Activated CD8-positive, alpha-beta memory T cell treated with anti-CD3 and anti-CD28 coated beads for 48 hours (primary cell): ENCODE measurements at regions not wholly inside any gene's neighbourhood (a gene's known extent, or its start where the extent isn't known, plus 50 kb on each side); places are given as distances from the start of the nearest gene placed in this dataset.
A peak's percentile ranks its signal among the peaks of the same experiment; 100 is the strongest.

ENCODE experiments used
- DNase-seq, 3 experiments: peaks; one replicate each; pipeline ENCODE4 v3.0.0-alpha.2; 2020; ENCODE audit warnings: low read depth in 2 of 3, low spot score in 2 of 3

DNA sequence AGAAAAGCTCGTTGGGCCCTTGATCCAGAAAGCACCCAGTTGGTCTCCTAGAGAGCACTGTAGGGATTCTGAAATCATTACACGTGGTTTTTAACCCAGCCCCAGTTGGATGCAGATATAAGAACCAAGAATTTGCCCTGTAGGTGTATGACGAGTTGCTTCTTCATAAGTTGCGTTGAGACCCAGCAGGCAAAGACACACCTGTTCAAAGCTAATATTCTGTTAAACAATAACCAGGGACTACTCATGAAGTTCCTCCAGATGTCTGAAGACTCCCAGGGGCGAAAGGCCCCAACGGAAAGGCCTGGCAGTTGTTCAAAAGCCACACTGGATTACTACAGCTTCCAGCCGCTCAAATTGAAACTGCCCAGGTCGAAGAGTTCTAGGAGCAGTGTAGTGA is 88.6 kb upstream of the HNRNPU start:
- no peak for DNase-seq

DNA sequence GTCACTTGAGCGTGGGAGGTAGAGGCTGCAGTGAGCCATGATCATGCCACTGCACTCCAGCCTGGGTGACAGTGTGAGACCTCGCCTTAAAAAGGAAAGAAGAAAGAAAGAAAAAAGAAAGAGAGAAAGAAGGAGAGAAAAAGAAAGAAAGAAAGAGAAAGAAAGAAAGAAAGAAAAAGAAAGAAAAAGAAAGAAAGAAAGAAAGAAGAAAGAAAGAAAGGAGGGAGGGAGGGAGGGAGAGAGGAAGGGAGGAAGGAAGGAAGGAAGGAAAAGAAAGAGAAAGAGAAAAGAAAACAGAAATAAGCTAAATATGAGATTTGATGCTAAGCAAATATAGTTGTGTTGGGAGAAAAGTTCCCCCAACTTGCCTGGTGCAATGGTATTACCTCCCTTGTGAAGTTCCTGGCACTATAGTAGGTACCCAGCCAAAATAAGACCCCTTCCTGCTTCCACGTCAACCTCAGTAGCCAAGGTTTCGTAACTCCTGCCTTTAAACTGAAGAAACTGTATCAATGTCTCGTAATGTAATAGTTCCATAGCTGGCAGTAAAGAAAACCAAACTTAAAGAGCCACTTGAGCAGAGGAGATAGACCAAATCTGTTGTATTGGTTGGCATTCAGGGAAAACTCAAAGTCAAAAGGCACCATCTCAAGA is 88.1 kb upstream of the HNRNPU start:
- no peak for DNase-seq

DNA sequence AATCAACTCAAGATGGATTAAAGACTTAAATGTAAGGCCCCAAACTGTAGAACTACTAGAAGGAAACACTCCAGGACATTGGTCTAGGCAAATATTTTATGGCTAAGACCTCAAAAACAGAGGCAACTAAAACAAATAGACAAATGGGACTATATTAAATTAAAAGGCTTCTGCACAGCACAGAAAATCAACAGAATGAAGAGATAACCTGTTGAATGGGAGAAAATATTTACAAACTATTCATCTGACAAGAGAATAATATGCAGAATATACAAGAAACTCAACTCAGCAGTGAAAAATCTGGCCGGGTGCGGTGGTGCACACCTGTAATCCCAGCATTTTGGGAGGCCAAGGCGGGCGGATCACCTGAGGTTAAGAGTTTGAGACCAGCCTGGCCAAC is 84.1 kb upstream of the HNRNPU start:
- no peak for DNase-seq

DNA sequence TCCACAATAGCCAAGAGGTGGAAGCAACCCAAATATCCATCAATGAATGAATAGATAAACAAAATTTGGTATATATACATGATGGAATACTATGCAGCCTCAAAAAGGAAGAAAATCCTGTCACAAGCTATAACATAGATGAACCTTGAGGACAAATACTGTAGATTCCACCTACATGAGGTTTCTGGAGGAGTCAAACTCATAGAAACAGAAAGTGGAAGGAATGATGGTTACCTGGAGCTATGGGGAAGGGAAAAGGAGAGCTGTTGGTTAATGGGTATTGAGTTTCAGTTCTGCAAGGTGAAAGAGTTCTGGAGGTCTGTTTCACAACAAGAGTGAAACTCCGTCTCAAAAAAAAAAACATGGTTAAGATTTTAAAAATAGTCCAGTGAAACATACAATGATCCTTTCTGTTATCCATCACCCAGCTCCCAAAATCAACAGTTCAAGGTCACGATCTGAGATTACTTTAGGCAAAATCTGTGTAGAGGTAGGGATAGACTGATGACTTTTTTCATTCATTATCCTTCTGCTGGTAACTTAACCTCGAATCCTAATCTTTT is 80.8 kb upstream of the HNRNPU start:
- DNase-seq: no peak

- no peak for DNase-seq
Observed at GRCh38 chr1:244941121-244941520, 76.8 kb upstream of the HNRNPU start.

- DNase-seq: no peak
Observed at GRCh38 chr1:244937099-244937498, 72.8 kb upstream of the HNRNPU start.

- no peak for DNase-seq
Observed at GRCh38 chr1:244920911-244921761, 56.8 kb upstream of the HNRNPU start.

DNA sequence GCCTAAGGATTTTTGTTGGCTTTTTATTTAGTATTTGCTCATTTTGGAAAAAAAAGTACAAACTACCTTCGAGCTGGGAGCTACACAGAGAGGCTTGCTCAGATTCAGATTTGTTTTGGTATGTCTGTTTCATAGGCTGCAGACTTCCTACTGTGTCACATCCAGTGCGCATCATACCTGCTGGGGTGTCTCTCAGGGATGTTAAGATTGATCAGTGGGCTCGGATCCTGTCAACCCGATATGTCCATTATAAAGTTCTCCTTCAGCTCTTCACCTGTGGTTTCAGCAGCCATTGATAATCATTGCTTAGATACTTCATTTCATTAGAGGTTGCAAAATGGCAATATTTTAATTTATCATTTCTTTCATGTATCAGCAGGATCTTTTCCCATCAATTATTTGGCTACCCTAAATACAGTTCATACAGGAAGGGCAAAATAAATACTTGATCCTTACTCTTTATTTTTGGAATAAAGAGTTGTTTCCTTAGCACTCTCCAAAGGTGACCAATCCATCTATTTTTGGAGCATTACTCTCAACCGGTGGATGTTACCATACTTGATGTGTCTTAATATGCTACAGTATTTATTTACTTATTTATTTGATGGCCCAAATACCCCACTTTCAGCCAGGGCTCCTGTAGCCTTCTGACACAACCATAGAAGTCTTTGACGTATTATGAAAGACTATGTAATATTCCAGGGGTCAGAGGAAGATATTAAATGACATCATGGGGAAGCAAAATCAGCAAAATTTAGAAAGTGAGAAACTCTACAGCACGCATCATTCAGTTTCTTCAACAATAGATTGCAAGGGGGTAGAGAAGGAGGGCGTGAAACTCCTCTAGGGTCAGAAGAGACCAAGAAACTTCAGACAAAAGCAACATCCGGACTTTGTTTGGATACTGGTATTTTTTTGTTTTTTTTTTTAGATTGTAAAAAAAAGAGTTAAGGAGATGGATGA is 55.3 kb upstream of the HNRNPU start:
- DNase-seq: no peak

DNA sequence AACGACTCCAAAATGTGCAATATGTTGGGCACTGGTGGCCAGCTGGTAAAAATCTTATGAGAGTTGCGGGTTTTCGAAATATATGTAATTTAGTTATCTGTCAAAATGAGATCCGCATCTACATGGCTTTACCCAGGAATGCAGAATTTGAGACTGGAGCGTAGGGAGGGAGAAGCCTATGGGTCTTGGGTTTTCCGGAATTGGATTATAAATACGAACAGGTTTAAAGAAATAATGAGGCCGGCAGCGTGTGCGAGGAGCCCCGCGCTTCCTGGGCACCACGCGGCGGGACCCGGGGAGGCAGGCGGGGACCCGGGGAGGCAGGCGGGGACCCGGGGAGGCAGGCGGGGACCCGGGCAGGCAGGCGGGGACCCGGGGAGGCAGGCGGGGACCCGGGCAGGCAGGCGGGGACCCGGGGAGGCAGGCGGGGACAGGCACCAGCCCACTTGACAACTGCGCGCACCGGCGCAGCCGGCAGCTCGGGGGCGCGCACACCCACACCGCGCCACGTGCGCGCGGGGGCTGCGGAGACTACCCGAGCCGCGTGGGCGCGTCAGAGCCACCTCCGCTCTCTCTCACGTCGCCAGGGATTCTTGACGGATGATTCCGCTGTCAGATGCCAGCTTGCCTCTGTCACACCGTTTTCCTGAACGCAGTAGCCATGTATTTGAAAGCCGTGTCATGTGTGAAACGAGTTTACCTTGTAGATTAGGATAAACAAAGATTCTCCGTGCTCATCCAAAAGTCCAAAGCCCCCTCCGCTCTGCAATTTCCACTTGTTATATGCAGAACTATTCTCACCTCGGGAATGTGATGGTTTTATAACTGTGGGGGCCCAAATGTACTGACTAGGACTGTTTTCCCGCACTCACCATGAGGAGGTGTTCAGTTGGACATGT is 54.3 kb upstream of the HNRNPU start:
- peak; percentile 5 to 17 (median 14) for DNase-seq

- DNase-seq: no peak
Observed at GRCh38 chr1:244917073-244917670, 52.8 kb upstream of the HNRNPU start.

DNA sequence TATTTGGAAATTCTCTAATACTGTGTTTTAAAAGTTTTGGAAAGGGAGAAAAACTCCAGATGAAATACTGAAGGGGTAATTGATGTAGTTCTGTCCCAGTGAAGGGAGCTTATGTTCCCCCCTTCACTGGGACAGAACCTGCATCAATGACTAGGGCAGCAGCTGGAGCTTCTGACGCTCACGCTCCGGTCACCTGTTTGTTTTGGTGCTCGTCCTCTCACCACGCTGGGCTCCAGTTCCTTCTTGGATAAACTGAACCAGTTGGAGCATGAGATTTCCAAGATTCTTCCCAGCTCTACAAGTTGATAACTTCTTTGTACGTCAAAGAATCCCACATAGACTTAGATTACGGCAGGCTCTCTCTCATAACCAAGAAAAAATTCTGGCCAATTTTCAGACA is 51.4 kb upstream of the HNRNPU start:
- DNase-seq: no peak

DNA sequence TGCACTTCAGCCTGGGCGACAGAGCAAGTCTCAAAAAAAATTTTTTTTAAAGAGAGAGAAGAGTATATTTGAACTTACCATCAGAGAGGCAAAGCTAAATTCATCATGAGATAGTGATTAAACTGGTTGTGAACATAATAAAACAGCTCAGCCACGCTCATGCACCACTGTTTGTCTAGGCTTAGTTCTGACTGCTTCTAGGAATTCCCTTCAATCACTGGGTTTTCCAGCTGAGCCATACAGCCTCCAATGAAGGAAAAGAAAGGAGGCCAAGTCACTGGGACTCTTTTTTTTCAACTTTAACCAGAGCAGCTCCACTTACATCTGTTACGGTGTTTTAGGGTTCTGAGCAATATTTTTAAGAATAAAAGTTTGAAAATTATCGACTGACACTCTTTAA is 50.4 kb upstream of the HNRNPU start:
- DNase-seq: no peak
